Fibroblast of gingiva (primary cell): ENCODE measurements at regions not wholly inside any gene's neighbourhood (a gene's known extent, or its start where the extent isn't known, plus 50 kb on each side); places are given as distances from the start of the nearest gene placed in this dataset.

Experiments used
- DNase-seq: peaks from one replicate; pipeline ENCODE4 v3.0.0-alpha.2; 2011; ENCODE audit warnings: low read depth

- DNase-seq, result no peak
These were observed 659.4 kb upstream of the FZD8 start for GRCh38 chr10:36301539-36301938.

- DNase-seq, result no peak
These were observed 659.0 kb upstream of the FZD8 start for GRCh38 chr10:36301139-36301538.

GRCh38 chr10:36283827-36284226 is 641.7 kb upstream of the FZD8 start:
- no peak for DNase-seq

- no peak for DNase-seq
These were observed 639.8 kb upstream of the FZD8 start for GRCh38 chr10:36281831-36282331.

GRCh38 chr10:36280890-36281499 is 638.9 kb upstream of the FZD8 start:
- DNase-seq, result no peak

GRCh38 chr10:36280321-36280741 is 638.2 kb upstream of the FZD8 start:
- no peak for DNase-seq

- DNase-seq, result no peak
These were observed 636.1 kb upstream of the FZD8 start for GRCh38 chr10:36278176-36278575.

GRCh38 chr10:36277459-36277858 is 635.4 kb upstream of the FZD8 start:
- DNase-seq, result no peak

- DNase-seq, result no peak
These were observed 629.7 kb upstream of the FZD8 start for GRCh38 chr10:36271627-36272340.

GRCh38 chr10:36269222-36269621 is 627.1 kb upstream of the FZD8 start:
- no peak for DNase-seq

- DNase-seq, result no peak
These were observed 624.8 kb upstream of the FZD8 start for GRCh38 chr10:36266923-36267322.

GRCh38 chr10:36265741-36266140 is 623.6 kb upstream of the FZD8 start:
- DNase-seq, result no peak

GRCh38 chr10:36263871-36264270 is 621.8 kb upstream of the FZD8 start:
- DNase-seq, result no peak

GRCh38 chr10:36256948-36257356 is 614.9 kb upstream of the FZD8 start:
- peak; percentile 34 for DNase-seq

GRCh38 chr10:36256166-36256565 is 614.1 kb upstream of the FZD8 start:
- DNase-seq, result peak; percentile 89

GRCh38 chr10:36254199-36254598 is 612.1 kb upstream of the FZD8 start:
- DNase-seq, result peak; percentile 16

- DNase-seq, result no peak
These were observed 611.6 kb upstream of the FZD8 start for GRCh38 chr10:36253731-36254130.

GRCh38 chr10:36251068-36251467 is 609.0 kb upstream of the FZD8 start:
- DNase-seq, result no peak

GRCh38 chr10:36248304-36248981 is 606.3 kb upstream of the FZD8 start:
- DNase-seq, result peak; percentile 75

- no peak for DNase-seq
These were observed 605.4 kb upstream of the FZD8 start for GRCh38 chr10:36247478-36247877.

- DNase-seq, result no peak
These were observed 594.8 kb upstream of the FZD8 start for GRCh38 chr10:36236931-36237330.

GRCh38 chr10:36236341-36236740 is 594.2 kb upstream of the FZD8 start:
- DNase-seq, result no peak

GRCh38 chr10:36232935-36233334 is 590.8 kb upstream of the FZD8 start:
- DNase-seq, result no peak
